GM10248 (cell line): ENCODE measurements at regions not wholly inside any gene's neighbourhood (a gene's known extent, or its start where the extent isn't known, plus 50 kb on each side); places are given as distances from the start of the nearest gene placed in this dataset.

Source experiments
- CTCF ChIA-PET: fragments of 300-600 bp; sonication (Branson Sonifier 250); formaldehyde crosslinking; extraction: SDS; loops from one replicate; lab custom pipeline; 2021; ENCODE audit warnings: antibody characterized with exemption; lab: Yijun Ruan, JAX
- POLR2A ChIA-PET: fragments of 350-650 bp; sonication (Branson Sonifier 250); formaldehyde crosslinking; extraction: SDS; loops from one replicate; lab custom pipeline; 2020; ENCODE audit warnings: antibody characterized with exemption; lab: Yijun Ruan, JAX
- DNase-seq: peaks from one replicate; pipeline ENCODE4 v3.0.0; 2012; ENCODE audit errors: extremely low spot score
- CTCF ChIP-seq: IDR thresholded peaks from 2 replicates; pipeline ENCODE4 v1.5.1; 2012; ENCODE audit warnings: mild to moderate bottlenecking, low read depth; ENCODE audit errors: extremely low read depth, missing control alignments, control extremely low read depth

- TF ChIP-seq CTCF: no peak
- CTCF ChIA-PET: interaction anchor here (0.8 to 1.7 kb wide), 6 partner anchors 9 to 44 kb away, joined by 3 to 10 read pairs (median 4); no protein-coding TSS in a partner anchor
- POLR2A ChIA-PET: no interaction called here
- no peak for DNase-seq
These were observed 91.2 kb upstream of the CPEB4 start for GRCh38 chr5:173796721-173797495.

- POLR2A ChIA-PET: no interaction called here
These were observed 89.9 kb upstream of the CPEB4 start for GRCh38 chr5:173798127-173798810.

GRCh38 chr5:173800340-173800739, 87.8 kb upstream of the CPEB4 start:
- ChIA-PET CTCF (no interaction called here), POLR2A (no interaction called here)
- TF ChIP-seq CTCF: no peak
- DNase-seq: no peak

More at GRCh38 chr5:173798127-173798810, 89.9 kb upstream of the CPEB4 start:
- CTCF ChIA-PET: interaction anchor here (0.8 to 2.1 kb wide), 4 partner anchors 11 to 26 kb away, joined by 3 to 15 read pairs (median 3); no protein-coding TSS in a partner anchor
- no peak for DNase-seq
- TF ChIP-seq CTCF: no peak

- CTCF ChIA-PET: interaction anchor here (2.1 kb wide), 1 partner anchor 14 kb away, joined by 9 read pairs; no protein-coding TSS in a partner anchor
These were observed 87.1 kb upstream of the CPEB4 start for GRCh38 chr5:173801006-173801405.

GRCh38 chr5:173802670-173803165, 85.4 kb upstream of the CPEB4 start:
- TF ChIP-seq CTCF: no peak
- CTCF ChIA-PET: interaction anchor here (0.8 to 2.1 kb wide), 3 partner anchors 10 to 74 kb away, joined by 3 to 9 read pairs (median 7); no protein-coding TSS in a partner anchor
- POLR2A ChIA-PET: interaction anchor here (1.5 kb wide), 1 partner anchor 18 kb away, joined by 4 read pairs; no protein-coding TSS in a partner anchor
- no peak for DNase-seq

More at GRCh38 chr5:173801006-173801405, 87.1 kb upstream of the CPEB4 start:
- no peak for DNase-seq
- POLR2A ChIA-PET: no interaction called here
- TF ChIP-seq CTCF: no peak

GRCh38 chr5:173804579-173804978, 83.6 kb upstream of the CPEB4 start:
- ChIA-PET CTCF (interaction anchor here (1.2 kb wide), 1 partner anchor 18 kb away, joined by 3 read pairs; no protein-coding TSS in a partner anchor), POLR2A (no interaction called here)
- no peak for TF ChIP-seq CTCF
- no peak for DNase-seq
